Loucy (cell line): ENCODE measurements at regions not wholly inside any gene's neighbourhood (a gene's known extent, or its start where the extent isn't known, plus 50 kb on each side); places are given as distances from the start of the nearest gene placed in this dataset.

Experiments
- H2AFZ ChIP-seq: fragments of 200-600 bp; sonication (generic); 2 replicates; pipeline ENCODE4 v1.6.0; 2016; ENCODE audit warnings: antibody characterized with exemption, mild to moderate bottlenecking, low read length, moderate library complexity
- H3F3A ChIP-seq: fragments of 200-600 bp; 2 replicates; pipeline ENCODE4 v1.6.0; 2016; ENCODE audit warnings: antibody characterized with exemption, low read depth, mild to moderate bottlenecking
- H3K27me3 ChIP-seq: fragments of 200-600 bp; sonication (generic); 2 replicates; pipeline ENCODE4 v1.6.1; 2014; ENCODE audit warnings: low read length, mild to moderate bottlenecking; ENCODE audit not compliant: insufficient read depth, poor library complexity, severe bottlenecking
- H3K36me3 ChIP-seq: fragments of 200-600 bp; sonication (generic); 2 replicates; pipeline ENCODE4 v1.6.1; 2016; ENCODE audit warnings: low read length; ENCODE audit not compliant: insufficient read depth
- H3K4me1 ChIP-seq: fragments of 200-600 bp; sonication (generic); 2 replicates; pipeline ENCODE4 v1.5.1; 2014; ENCODE audit warnings: low read length, mild to moderate bottlenecking; ENCODE audit not compliant: insufficient read depth, poor library complexity, severe bottlenecking
- H3K4me2 ChIP-seq: fragments of 200-600 bp; sonication (generic); 2 replicates; pipeline ENCODE4 v1.6.0; 2014; ENCODE audit warnings: antibody characterized with exemption, low read length, low read depth, mild to moderate bottlenecking; ENCODE audit not compliant: poor library complexity, severe bottlenecking
- H3K4me3 ChIP-seq: fragments of 200-600 bp; sonication (generic); 2 replicates; pipeline ENCODE4 v1.5.1; 2014; ENCODE audit warnings: low read length, mild to moderate bottlenecking, mixed read lengths; ENCODE audit not compliant: poor library complexity, severe bottlenecking
- H3K79me2 ChIP-seq: fragments of 200-600 bp; sonication (generic); 2 replicates; pipeline ENCODE4 v1.6.1; 2014; ENCODE audit warnings: low read length; ENCODE audit not compliant: insufficient read depth
- H3K9ac ChIP-seq: fragments of 200-600 bp; sonication (generic); 2 replicates; pipeline ENCODE4 v1.6.0; 2014; ENCODE audit warnings: mild to moderate bottlenecking, low read depth, low read length, moderate library complexity; ENCODE audit not compliant: poor library complexity, severe bottlenecking
- H3K9me2 ChIP-seq: fragments of 200-600 bp; sonication (generic); replicated peaks from 2 replicates; pipeline ENCODE4 v1.6.1; 2016; ENCODE audit warnings: low read depth, low read length, mixed read lengths
- H3K9me3 ChIP-seq: fragments of 200-600 bp; sonication (generic); 2 replicates; pipeline ENCODE4 v1.6.1; 2014; ENCODE audit warnings: mild to moderate bottlenecking, antibody characterized with exemption, low read length, low read depth; ENCODE audit not compliant: insufficient read depth
- H4K20me1 ChIP-seq: fragments of 200-600 bp; sonication (generic); 2 replicates; pipeline ENCODE4 v1.6.0; 2014; ENCODE audit warnings: antibody characterized with exemption, low read length, mild to moderate bottlenecking; ENCODE audit not compliant: insufficient read depth, poor library complexity, severe bottlenecking
- EZH2phosphoT487 ChIP-seq: fragments of 200-600 bp; IDR thresholded peaks from 2 replicates; pipeline ENCODE4 v1.6.1; 2018; ENCODE audit warnings: antibody characterized with exemption, mild to moderate bottlenecking, moderate library complexity, borderline replicate concordance
- TF ChIP-seq, protein P1 (sequence below): fragments of 200-600 bp; sonication (generic); conservative IDR thresholded peaks from 2 replicates; pipeline ENCODE4 v1.5.1; 2014; ENCODE audit warnings: mild to moderate bottlenecking, antibody characterized with exemption, low read length

DNA sequence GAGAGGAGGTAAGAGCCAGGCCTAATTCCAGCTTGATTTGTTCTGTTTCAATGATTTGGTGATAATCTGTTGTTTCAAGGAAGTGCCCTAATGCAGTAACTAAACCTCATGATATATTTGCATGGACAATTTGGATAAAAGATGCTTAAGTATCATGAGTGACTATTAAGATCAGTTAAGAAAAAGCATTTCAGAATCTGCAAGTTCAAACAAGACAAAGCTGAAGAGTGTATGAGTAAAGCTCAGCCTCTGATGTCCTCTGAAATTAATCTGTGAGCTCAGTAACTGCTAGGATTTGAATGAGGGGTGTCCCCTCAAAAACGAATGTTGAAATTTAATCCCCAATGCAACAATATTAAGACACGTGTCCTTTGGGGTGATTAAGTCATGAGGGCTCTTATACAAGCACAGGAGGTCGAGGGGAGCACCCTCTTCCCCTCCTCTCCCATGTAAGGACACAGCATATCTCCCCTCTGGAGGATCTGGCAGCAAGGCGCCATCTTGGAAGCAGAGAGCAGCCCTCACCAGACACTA lies 949.2 kb downstream of the GALC start:
- Histone ChIP-seq H3K27me3 (no peaks in the 10 kb centered on the region), H3K9ac (no peak overlapping the region), H3K4me1 (no peaks in the 10 kb centered on the region), H3K9me3 (no peaks in the 10 kb centered on the region), H3K9me2 (no peaks in the 10 kb centered on the region), H3K36me3 (no peaks in the 10 kb centered on the region), H2AFZ (no peak overlapping the region), H4K20me1 (no peaks in the 10 kb centered on the region), H3K4me2 (no peak overlapping the region), H3K4me3 (no peak overlapping the region), H3K79me2 (no peaks in the 10 kb centered on the region), H3F3A (no peaks in the 10 kb centered on the region)
- TF ChIP-seq, protein P1, sequence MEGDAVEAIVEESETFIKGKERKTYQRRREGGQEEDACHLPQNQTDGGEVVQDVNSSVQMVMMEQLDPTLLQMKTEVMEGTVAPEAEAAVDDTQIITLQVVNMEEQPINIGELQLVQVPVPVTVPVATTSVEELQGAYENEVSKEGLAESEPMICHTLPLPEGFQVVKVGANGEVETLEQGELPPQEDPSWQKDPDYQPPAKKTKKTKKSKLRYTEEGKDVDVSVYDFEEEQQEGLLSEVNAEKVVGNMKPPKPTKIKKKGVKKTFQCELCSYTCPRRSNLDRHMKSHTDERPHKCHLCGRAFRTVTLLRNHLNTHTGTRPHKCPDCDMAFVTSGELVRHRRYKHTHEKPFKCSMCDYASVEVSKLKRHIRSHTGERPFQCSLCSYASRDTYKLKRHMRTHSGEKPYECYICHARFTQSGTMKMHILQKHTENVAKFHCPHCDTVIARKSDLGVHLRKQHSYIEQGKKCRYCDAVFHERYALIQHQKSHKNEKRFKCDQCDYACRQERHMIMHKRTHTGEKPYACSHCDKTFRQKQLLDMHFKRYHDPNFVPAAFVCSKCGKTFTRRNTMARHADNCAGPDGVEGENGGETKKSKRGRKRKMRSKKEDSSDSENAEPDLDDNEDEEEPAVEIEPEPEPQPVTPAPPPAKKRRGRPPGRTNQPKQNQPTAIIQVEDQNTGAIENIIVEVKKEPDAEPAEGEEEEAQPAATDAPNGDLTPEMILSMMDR: no peak
- no peak for TF ChIP-seq EZH2phosphoT487

GRCh38 chr14:87042354-87042753 lies 950.6 kb downstream of the GALC start:
- H3K4me2 ChIP-seq: no peak overlapping the region

GRCh38 chr14:87041290-87042020 lies 951.5 kb downstream of the GALC start:
- Histone ChIP-seq H4K20me1 (no peaks in the 10 kb centered on the region), H3K9ac (no peak overlapping the region), H3F3A (no peaks in the 10 kb centered on the region), H3K36me3 (no peaks in the 10 kb centered on the region), H3K9me3 (no peaks in the 10 kb centered on the region), H3K4me3 (no peak overlapping the region), H3K4me2 (no peak overlapping the region), H2AFZ (no peak overlapping the region), H3K79me2 (no peaks in the 10 kb centered on the region), H3K4me1 (no peaks in the 10 kb centered on the region), H3K27me3 (no peaks in the 10 kb centered on the region), H3K9me2 (no peaks in the 10 kb centered on the region)
- no peak for TF ChIP-seq EZH2phosphoT487
- TF ChIP-seq, protein P1: no peak

More at GRCh38 chr14:87042354-87042753, 950.6 kb downstream of the GALC start:
- H3K4me1 ChIP-seq: no peaks in the 10 kb centered on the region
- H3K27me3 ChIP-seq: no peaks in the 10 kb centered on the region
- H3K4me3 ChIP-seq: no peak overlapping the region
- no peaks in the 10 kb centered on the region for H3K36me3 ChIP-seq
- H3K9me2 ChIP-seq: no peaks in the 10 kb centered on the region
- H4K20me1 ChIP-seq: no peaks in the 10 kb centered on the region
- no peaks in the 10 kb centered on the region for H3F3A ChIP-seq
- no peaks in the 10 kb centered on the region for H3K9me3 ChIP-seq
- no peak overlapping the region for H3K9ac ChIP-seq
- no peaks in the 10 kb centered on the region for H3K79me2 ChIP-seq
- no peak overlapping the region for H2AFZ ChIP-seq
- TF ChIP-seq, protein P1: no peak
- no peak for TF ChIP-seq EZH2phosphoT487
